ENCODE measurements at regions not wholly inside any gene's neighbourhood (a gene's known extent, or its start where the extent isn't known, plus 50 kb on each side); places are given as distances from the start of the nearest gene placed in this dataset.

DNA sequence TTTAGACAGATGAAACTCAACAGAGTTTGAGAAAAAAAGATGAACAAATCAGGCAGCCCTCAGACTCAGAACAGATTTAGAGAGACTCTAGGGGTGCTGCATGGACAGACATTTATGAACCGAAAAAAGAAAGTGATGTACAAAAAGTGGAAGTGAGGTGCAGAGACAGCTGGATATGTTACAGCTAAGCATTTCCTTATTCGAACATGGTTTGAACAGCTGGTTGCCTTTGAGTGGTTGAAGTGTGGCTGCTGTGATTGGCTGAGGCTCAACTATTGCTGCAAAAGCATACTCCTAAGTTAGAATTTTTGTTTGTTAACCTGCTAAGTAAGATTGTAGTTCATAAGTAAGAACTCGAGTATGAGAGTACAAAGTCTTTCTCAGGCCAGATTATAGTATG lies 331.5 kb upstream of the PABPC4L start:
- 46 to 70% (median 58%) methylated on average over 3 of the region's 3 CpGs for WGBS, 5 donors
- intact Hi-C loops (cut with DNase I; ENCODE audit: low total_unique reads) = no loop called here
- TF ChIP-seq, protein P1, sequence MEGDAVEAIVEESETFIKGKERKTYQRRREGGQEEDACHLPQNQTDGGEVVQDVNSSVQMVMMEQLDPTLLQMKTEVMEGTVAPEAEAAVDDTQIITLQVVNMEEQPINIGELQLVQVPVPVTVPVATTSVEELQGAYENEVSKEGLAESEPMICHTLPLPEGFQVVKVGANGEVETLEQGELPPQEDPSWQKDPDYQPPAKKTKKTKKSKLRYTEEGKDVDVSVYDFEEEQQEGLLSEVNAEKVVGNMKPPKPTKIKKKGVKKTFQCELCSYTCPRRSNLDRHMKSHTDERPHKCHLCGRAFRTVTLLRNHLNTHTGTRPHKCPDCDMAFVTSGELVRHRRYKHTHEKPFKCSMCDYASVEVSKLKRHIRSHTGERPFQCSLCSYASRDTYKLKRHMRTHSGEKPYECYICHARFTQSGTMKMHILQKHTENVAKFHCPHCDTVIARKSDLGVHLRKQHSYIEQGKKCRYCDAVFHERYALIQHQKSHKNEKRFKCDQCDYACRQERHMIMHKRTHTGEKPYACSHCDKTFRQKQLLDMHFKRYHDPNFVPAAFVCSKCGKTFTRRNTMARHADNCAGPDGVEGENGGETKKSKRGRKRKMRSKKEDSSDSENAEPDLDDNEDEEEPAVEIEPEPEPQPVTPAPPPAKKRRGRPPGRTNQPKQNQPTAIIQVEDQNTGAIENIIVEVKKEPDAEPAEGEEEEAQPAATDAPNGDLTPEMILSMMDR (IDR thresholded peaks at IDR 0.05 in 8 of 11, conservative IDR thresholded peaks at IDR 0.05 in 3 of 11) = no peak
- TF ChIP-seq POLR2A (IDR thresholded peaks at IDR 0.05) (no peak), POLR2AphosphoS5 (IDR thresholded peaks at IDR 0.05) (no peak)
- Histone ChIP-seq H3K27me3 (replicated peaks in 1 of 7) (no peaks in the 10 kb centered on the region), H3K27ac (no peak overlapping the region), H3K4me1 (no peaks in the 10 kb centered on the region), H3K36me3 (no peaks in the 10 kb centered on the region), H3K9me3 (peaks cover 0 to 3% (median 0%) of the 10 kb centered on the region in 8 donors), H3K4me3 (no peak overlapping the region)
- no peak for DNase-seq

DNA sequence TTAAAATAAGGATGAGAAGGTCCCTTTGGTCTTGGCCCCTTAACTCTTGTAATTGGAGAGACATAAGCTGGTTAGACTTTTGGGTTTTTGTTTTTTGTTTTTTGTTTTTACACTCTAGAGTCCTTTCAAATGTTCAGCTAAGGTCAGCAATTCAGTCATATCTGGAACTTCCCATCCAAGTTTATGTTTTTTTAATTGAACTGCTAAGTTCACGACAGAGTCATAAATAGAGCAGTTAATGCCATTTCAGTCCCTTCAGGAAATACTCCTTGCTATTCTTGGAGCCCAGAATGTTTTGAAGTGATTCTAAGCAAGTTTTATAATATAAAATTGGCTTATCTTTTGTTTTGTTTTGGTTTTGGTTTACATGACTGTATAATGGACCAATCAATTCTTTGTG lies 329.4 kb upstream of the PABPC4L start:
- Histone ChIP-seq H3K36me3 (no peaks in the 10 kb centered on the region), H3K4me3 (no peak overlapping the region), H3K4me1 (no peaks in the 10 kb centered on the region), H3K9me3 (peaks cover 0 to 3% (median 0%) of the 10 kb centered on the region in 8 donors), H3K27ac (no peak overlapping the region), H3K27me3 (replicated peaks in 1 of 7) (no peaks in the 10 kb centered on the region)
- TF ChIP-seq POLR2A (IDR thresholded peaks at IDR 0.05) (no peak), POLR2AphosphoS5 (IDR thresholded peaks at IDR 0.05) (no peak)
- TF ChIP-seq, protein P1 (IDR thresholded peaks at IDR 0.05 in 8 of 11, conservative IDR thresholded peaks at IDR 0.05 in 3 of 11) = no peak
- DNase-seq = no peak
- intact Hi-C loops (cut with DNase I; ENCODE audit: low total_unique reads) = no loop called here
- 35 to 59% (median 42%) methylated on average over 1 of the region's 1 CpG for WGBS, 5 donors

DNA sequence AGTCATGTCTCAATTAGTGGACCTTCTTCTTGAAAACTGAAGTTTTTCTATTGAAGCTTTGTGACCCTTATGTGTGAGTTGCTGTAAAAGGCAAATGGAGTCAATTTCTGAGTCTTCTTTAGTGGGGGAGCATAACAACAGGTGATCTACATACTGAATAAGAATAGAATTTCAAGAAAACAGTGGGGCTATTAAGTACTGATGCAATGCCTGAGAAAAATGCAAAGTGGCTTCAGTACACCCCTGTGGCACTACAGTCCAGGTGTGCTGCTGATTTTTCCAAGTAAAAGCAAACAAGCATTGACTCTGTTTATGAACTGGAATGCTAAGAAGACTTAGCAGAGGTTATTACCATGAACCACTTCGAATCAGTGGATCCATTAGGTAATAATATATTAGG lies 328.0 kb upstream of the PABPC4L start:
- intact Hi-C loops (cut with DNase I; ENCODE audit: low total_unique reads) = no loop called here
- 58 to 69% (median 67%) methylated on average over 1 of the region's 1 CpG for WGBS, 5 donors
- H3K9me3 ChIP-seq = peaks cover 0 to 3% (median 0%) of the 10 kb centered on the region in 8 donors

DNA sequence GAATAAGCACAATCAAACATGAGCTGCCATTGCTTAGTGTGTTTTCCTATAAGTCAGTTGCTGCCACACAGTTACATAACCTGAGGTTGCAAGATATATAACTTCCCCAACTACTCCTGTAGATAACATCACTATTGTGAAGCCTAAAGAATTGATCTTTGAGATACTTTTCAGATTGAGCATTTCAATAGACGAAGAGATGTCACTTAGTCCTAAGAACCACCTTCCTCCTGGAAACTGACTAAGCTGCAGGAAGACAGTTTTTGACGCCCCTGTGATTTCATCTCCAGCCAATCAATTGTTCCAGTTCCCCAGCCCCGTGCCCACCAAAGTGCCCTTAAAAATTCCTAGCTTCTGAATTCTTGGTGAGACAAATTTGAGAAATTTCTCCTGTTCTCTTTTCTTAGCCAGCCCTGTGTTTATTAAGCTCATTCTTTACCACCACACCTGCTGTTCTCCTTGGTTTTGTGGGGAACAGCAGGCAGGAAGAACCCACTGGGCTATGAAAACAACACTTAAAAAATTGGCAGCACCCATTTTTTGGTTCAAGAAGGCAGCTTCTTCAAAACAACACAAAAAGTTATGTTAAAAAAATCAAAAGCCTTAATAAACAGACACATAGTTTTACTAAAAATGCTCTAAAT lies 317.1 kb upstream of the PABPC4L start:
- DNase-seq = no peak
- Histone ChIP-seq H3K4me3 (no peak overlapping the region), H3K36me3 (no peaks in the 10 kb centered on the region), H3K9me3 (no peaks in the 10 kb centered on the region), H3K27ac (no peak overlapping the region), H3K4me1 (no peaks in the 10 kb centered on the region), H3K27me3 (replicated peaks in 1 of 7) (no peaks in the 10 kb centered on the region)
- TF ChIP-seq, protein P1 (IDR thresholded peaks at IDR 0.05 in 8 of 11, conservative IDR thresholded peaks at IDR 0.05 in 3 of 11) = no peak
- TF ChIP-seq POLR2A (IDR thresholded peaks at IDR 0.05) = no peak
- TF ChIP-seq POLR2AphosphoS5 (IDR thresholded peaks at IDR 0.05) = no peak
- intact Hi-C loops (cut with DNase I; ENCODE audit: low total_unique reads) = no loop called here
- 22 to 65% (median 40%) methylated on average over 3 of the region's 3 CpGs for WGBS, 5 donors

More for the DNA sequence above, 328.0 kb upstream of the PABPC4L start:
- no peaks in the 10 kb centered on the region for H3K4me1 ChIP-seq
- TF ChIP-seq, protein P1 (IDR thresholded peaks at IDR 0.05 in 8 of 11, conservative IDR thresholded peaks at IDR 0.05 in 3 of 11) = no peak
- TF ChIP-seq POLR2AphosphoS5 (IDR thresholded peaks at IDR 0.05) = no peak
- TF ChIP-seq POLR2A (IDR thresholded peaks at IDR 0.05) = no peak
- no peak overlapping the region for H3K27ac ChIP-seq
- H3K27me3 ChIP-seq (replicated peaks in 1 of 7) = no peaks in the 10 kb centered on the region
- no peak for DNase-seq
- no peaks in the 10 kb centered on the region for H3K36me3 ChIP-seq
- no peak overlapping the region for H3K4me3 ChIP-seq
